ENCODE measurements at regions not wholly inside any gene's neighbourhood (a gene's known extent, or its start where the extent isn't known, plus 50 kb on each side); places are given as distances from the start of the nearest gene placed in this dataset.

GRCh38 chr7:25754333-25754732 lies 397.7 kb upstream of the NFE2L3 start:
- intact Hi-C loops (cut with DNase I; ENCODE audit: low total_unique reads) (loop anchor here (5.0 kb wide), 2 partner anchors 82 to 88 kb away; no protein-coding TSS in a partner anchor), in situ Hi-C loops (cut with MboI; ENCODE audit: low sequenced_read_pairs in 4 of 4) (loop anchor here in 2 of 4 donors (10.0 to 25.0 kb wide), 2 partner anchors 90 to 1433 kb away; partner anchors contain the start of gene HOXA11 (in 1 of the 2))
- H3K36me3 ChIP-seq: no peaks in the 10 kb centered on the region
- no peaks in the 10 kb centered on the region for H3K9me3 ChIP-seq
- ATAC-seq: peak; percentile 86 to 87
- no peaks in the 10 kb centered on the region for H3K27me3 ChIP-seq
- no peak for TF ChIP-seq CTCF (IDR thresholded peaks at IDR 0.05 in 4 of 5, conservative IDR thresholded peaks at IDR 0.05 in 1 of 5)
- TF ChIP-seq POLR2A (IDR thresholded peaks at IDR 0.05): no peak
- H3K27ac ChIP-seq: peak overlapping the region; percentile 86 to 94 (median 90)
- H3K4me3 ChIP-seq: peak overlapping the region in 1 of 4 donors; percentile 12
- DNase-seq: peak; percentile 87 to 92
- H3K4me1 ChIP-seq: peaks cover 49 to 73% of the 10 kb centered on the region in 2 donors

GRCh38 chr7:25754751-25755150 lies 397.2 kb upstream of the NFE2L3 start:
- DNase-seq: no peak
- no peak for TF ChIP-seq CTCF (IDR thresholded peaks at IDR 0.05 in 4 of 5, conservative IDR thresholded peaks at IDR 0.05 in 1 of 5)
- no peak for TF ChIP-seq POLR2A (IDR thresholded peaks at IDR 0.05)
- H3K4me3 ChIP-seq: peak overlapping the region in 1 of 4 donors; percentile 12
- in situ Hi-C loops (cut with MboI; ENCODE audit: low sequenced_read_pairs in 4 of 4) (loop anchor here in 2 of 4 donors (10.0 to 25.0 kb wide), 2 partner anchors 90 to 1433 kb away; partner anchors contain the start of gene HOXA11 (in 1 of the 2)), intact Hi-C loops (cut with DNase I; ENCODE audit: low total_unique reads) (loop anchor here (5.0 kb wide), 2 partner anchors 82 to 88 kb away; no protein-coding TSS in a partner anchor)
- no peaks in the 10 kb centered on the region for H3K9me3 ChIP-seq
- peaks cover 50 to 77% of the 10 kb centered on the region in 2 donors for H3K4me1 ChIP-seq
- no peaks in the 10 kb centered on the region for H3K27me3 ChIP-seq
- peak overlapping the region; percentile 86 to 94 (median 90) for H3K27ac ChIP-seq
- peak; percentile 10 to 30 for ATAC-seq
- no peaks in the 10 kb centered on the region for H3K36me3 ChIP-seq

GRCh38 chr7:25756601-25757000 lies 395.4 kb upstream of the NFE2L3 start:
- intact Hi-C loops (cut with DNase I; ENCODE audit: low total_unique reads): no loop called here
- Histone ChIP-seq H3K9me3 (no peaks in the 10 kb centered on the region), H3K4me3 (no peak overlapping the region), H3K4me1 (peaks cover 42 to 79% of the 10 kb centered on the region in 2 donors), H3K27ac (peak overlapping the region; percentile 32 to 94 (median 89)), H3K36me3 (no peaks in the 10 kb centered on the region), H3K27me3 (no peaks in the 10 kb centered on the region)
- DNase-seq (no peak), ATAC-seq (no peak)
- in situ Hi-C loops (cut with MboI; ENCODE audit: low sequenced_read_pairs in 4 of 4): loop anchor here in 2 of 4 donors (10.0 to 25.0 kb wide), 2 partner anchors 88 to 1431 kb away; partner anchors contain the start of gene HOXA11 (in 1 of the 2)
- no peak for TF ChIP-seq CTCF (IDR thresholded peaks at IDR 0.05 in 4 of 5, conservative IDR thresholded peaks at IDR 0.05 in 1 of 5)
- TF ChIP-seq POLR2A (IDR thresholded peaks at IDR 0.05): no peak

- peaks cover 35 to 65% of the 10 kb centered on the region in 2 donors for H3K4me1 ChIP-seq
- TF ChIP-seq CTCF (IDR thresholded peaks at IDR 0.05 in 4 of 5, conservative IDR thresholded peaks at IDR 0.05 in 1 of 5): no peak
- TF ChIP-seq POLR2A (IDR thresholded peaks at IDR 0.05): no peak
- no peak overlapping the region for H3K4me3 ChIP-seq
- intact Hi-C loops (cut with DNase I; ENCODE audit: low total_unique reads) (no loop called here), in situ Hi-C loops (cut with MboI; ENCODE audit: low sequenced_read_pairs in 4 of 4) (loop anchor here in 2 of 4 donors (10.0 to 25.0 kb wide), 2 partner anchors 86 to 1429 kb away; partner anchors contain the start of gene HOXA11 (in 1 of the 2))
- H3K27me3 ChIP-seq: no peaks in the 10 kb centered on the region
- no peaks in the 10 kb centered on the region for H3K9me3 ChIP-seq
- DNase-seq (no peak), ATAC-seq (peak; percentile 28 to 61)
- peak overlapping the region in 3 of 4 donors; percentile 35 to 94 (median 92) for H3K27ac ChIP-seq
- no peaks in the 10 kb centered on the region for H3K36me3 ChIP-seq
Measured at GRCh38 chr7:25758559-25758958, 393.4 kb upstream of the NFE2L3 start.

Measured in gastrocnemius medialis (tissue), 4 donors.